ENCODE measurements at regions not wholly inside any gene's neighbourhood (a gene's known extent, or its start where the extent isn't known, plus 50 kb on each side); places are given as distances from the start of the nearest gene placed in this dataset.

DNA sequence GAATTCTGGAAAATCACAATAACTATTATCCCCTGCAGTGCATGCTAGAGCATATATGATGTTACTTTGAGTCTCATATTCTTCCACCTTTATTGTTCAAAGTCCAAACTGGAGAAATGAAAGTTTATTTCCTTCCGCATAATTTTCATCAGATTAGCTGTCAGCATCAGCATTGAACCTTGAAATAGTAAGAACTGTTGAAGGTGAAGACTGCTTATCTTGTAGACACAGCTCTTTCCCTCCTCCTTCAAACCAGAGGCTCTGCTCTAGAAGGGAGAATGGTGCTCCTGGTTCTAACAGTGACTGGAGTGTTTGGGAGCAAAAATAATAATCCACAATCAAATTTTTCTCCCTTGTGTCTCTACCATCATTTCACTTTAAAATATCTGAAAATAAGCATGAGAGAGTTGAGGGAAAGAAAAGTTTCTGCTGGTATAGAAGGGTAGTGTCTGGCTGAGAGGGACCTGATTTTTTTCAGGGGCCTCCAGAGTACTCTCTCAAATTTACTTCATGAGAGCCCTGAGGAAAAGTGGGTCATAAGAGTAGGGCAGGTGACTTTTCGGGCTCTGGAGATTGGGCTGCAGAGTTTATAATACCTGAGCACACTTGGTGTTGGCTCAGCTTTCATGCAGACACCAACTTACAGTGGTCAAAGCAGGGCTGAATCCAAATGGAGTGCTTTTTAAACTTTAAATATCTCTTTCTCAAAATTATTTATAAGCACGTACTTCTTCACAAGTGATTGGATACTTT, 170.4 kb downstream of the ZDHHC21 start (continued):
- TF ChIP-seq, protein P1, sequence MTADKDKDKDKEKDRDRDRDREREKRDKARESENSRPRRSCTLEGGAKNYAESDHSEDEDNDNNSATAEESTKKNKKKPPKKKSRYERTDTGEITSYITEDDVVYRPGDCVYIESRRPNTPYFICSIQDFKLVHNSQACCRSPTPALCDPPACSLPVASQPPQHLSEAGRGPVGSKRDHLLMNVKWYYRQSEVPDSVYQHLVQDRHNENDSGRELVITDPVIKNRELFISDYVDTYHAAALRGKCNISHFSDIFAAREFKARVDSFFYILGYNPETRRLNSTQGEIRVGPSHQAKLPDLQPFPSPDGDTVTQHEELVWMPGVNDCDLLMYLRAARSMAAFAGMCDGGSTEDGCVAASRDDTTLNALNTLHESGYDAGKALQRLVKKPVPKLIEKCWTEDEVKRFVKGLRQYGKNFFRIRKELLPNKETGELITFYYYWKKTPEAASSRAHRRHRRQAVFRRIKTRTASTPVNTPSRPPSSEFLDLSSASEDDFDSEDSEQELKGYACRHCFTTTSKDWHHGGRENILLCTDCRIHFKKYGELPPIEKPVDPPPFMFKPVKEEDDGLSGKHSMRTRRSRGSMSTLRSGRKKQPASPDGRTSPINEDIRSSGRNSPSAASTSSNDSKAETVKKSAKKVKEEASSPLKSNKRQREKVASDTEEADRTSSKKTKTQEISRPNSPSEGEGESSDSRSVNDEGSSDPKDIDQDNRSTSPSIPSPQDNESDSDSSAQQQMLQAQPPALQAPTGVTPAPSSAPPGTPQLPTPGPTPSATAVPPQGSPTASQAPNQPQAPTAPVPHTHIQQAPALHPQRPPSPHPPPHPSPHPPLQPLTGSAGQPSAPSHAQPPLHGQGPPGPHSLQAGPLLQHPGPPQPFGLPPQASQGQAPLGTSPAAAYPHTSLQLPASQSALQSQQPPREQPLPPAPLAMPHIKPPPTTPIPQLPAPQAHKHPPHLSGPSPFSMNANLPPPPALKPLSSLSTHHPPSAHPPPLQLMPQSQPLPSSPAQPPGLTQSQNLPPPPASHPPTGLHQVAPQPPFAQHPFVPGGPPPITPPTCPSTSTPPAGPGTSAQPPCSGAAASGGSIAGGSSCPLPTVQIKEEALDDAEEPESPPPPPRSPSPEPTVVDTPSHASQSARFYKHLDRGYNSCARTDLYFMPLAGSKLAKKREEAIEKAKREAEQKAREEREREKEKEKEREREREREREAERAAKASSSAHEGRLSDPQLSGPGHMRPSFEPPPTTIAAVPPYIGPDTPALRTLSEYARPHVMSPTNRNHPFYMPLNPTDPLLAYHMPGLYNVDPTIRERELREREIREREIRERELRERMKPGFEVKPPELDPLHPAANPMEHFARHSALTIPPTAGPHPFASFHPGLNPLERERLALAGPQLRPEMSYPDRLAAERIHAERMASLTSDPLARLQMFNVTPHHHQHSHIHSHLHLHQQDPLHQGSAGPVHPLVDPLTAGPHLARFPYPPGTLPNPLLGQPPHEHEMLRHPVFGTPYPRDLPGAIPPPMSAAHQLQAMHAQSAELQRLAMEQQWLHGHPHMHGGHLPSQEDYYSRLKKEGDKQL (CRISPR knock-in tag; IDR thresholded peaks at IDR 0.05; ENCODE audit: borderline replicate concordance) = no peak
- TF ChIP-seq KHSRP (IDR thresholded peaks at IDR 0.05) (no peak), SIX5 (IDR thresholded peaks at IDR 0.05; ENCODE audit: borderline replicate concordance in 1 of 2, insufficient read depth in 1 of 2, low read depth in 1 of 2, low read length in 2 of 2) (no peak), NEUROD1 (IDR thresholded peaks at IDR 0.05; ENCODE audit: borderline replicate concordance, low read depth, low read length, partially characterized antibody) (peak; percentile 66), ZNF23 (CRISPR knock-in tag; IDR thresholded peaks at IDR 0.05) (no peak), XRCC3 (IDR thresholded peaks at IDR 0.05) (no peak), ZFP1 (CRISPR knock-in tag; IDR thresholded peaks at IDR 0.05) (no peak), PHF20 (IDR thresholded peaks at IDR 0.05; ENCODE audit: partially characterized antibody) (no peak), POLR2AphosphoS5 (IDR thresholded peaks at IDR 0.05; ENCODE audit: control insufficient read depth, insufficient read depth, low read depth, low read length) (peak; percentile 65; the same call in 1 of the 2 replicates), NCOA1 (IDR thresholded peaks at IDR 0.05; ENCODE audit: low read depth) (peak; percentile 71), PRMT5 (CRISPR knock-in tag; IDR thresholded peaks at IDR 0.05) (no peak), HDGF (IDR thresholded peaks at IDR 0.05) (no peak), CTBP1 (IDR thresholded peaks at IDR 0.05; ENCODE audit: borderline replicate concordance) (peak; percentile 52; the same call in 1 of the 2 replicates), DACH1 (IDR thresholded peaks at IDR 0.05; ENCODE audit: partially characterized antibody) (peak; percentile 24), STAT5B (CRISPR knock-in tag; IDR thresholded peaks at IDR 0.05) (no peak), DPF2 (IDR thresholded peaks at IDR 0.05) (peak; percentile 97)
- TF ChIP-seq, protein P2, sequence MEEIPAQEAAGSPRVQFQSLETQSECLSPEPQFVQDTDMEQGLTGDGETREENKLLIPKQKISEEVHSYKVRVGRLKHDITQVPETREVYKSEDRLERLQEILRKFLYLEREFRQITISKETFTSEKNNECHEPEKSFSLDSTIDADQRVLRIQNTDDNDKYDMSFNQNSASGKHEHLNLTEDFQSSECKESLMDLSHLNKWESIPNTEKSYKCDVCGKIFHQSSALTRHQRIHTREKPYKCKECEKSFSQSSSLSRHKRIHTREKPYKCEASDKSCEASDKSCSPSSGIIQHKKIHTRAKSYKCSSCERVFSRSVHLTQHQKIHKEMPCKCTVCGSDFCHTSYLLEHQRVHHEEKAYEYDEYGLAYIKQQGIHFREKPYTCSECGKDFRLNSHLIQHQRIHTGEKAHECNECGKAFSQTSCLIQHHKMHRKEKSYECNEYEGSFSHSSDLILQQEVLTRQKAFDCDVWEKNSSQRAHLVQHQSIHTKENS (CRISPR knock-in tag; IDR thresholded peaks at IDR 0.05) = no peak
- TF ChIP-seq, protein P3, sequence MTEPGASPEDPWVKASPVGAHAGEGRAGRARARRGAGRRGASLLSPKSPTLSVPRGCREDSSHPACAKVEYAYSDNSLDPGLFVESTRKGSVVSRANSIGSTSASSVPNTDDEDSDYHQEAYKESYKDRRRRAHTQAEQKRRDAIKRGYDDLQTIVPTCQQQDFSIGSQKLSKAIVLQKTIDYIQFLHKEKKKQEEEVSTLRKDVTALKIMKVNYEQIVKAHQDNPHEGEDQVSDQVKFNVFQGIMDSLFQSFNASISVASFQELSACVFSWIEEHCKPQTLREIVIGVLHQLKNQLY (CRISPR knock-in tag; conservative IDR thresholded peaks at IDR 0.05) = no peak
- TF ChIP-seq, protein P4, sequence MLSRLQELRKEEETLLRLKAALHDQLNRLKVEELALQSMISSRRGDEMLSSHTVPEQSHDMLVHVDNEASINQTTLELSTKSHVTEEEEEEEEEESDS (CRISPR knock-in tag; IDR thresholded peaks at IDR 0.05) = no peak
- TF ChIP-seq, protein P5, sequence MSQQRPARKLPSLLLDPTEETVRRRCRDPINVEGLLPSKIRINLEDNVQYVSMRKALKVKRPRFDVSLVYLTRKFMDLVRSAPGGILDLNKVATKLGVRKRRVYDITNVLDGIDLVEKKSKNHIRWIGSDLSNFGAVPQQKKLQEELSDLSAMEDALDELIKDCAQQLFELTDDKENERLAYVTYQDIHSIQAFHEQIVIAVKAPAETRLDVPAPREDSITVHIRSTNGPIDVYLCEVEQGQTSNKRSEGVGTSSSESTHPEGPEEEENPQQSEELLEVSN (IDR thresholded peaks at IDR 0.05; ENCODE audit: borderline replicate concordance in 1 of 2, extremely low read depth in 1 of 2, insufficient read depth in 1 of 2, insufficient read length in 1 of 2, low read depth in 1 of 2, low read length in 1 of 2, poor library complexity in 1 of 2, severe bottlenecking in 1 of 2) = no peak

All from K562 (cell line).